GM12891 (cell line): ENCODE measurements at regions not wholly inside any gene's neighbourhood (a gene's known extent, or its start where the extent isn't known, plus 50 kb on each side); places are given as distances from the start of the nearest gene placed in this dataset.

ENCODE experiments used
- PAX5 ChIP-seq: IDR thresholded peaks from 2 replicates; pipeline ENCODE4 v1.6.1; 2011; ENCODE audit warnings: low read length, moderate library complexity, mild to moderate bottlenecking; ENCODE audit not compliant: insufficient read depth, severe bottlenecking
- POLR2A ChIP-seq: IDR thresholded peaks from 2 replicates; pipeline ENCODE4 v1.6.1; 2011; ENCODE audit warnings: low read depth, low read length, control low read depth
- POLR2AphosphoS5 ChIP-seq: IDR thresholded peaks from 2 replicates; pipeline ENCODE4 v1.6.1; 2011; ENCODE audit warnings: low read depth, low read length, control low read depth
- POU2F2 ChIP-seq: IDR thresholded peaks from 2 replicates; pipeline ENCODE4 v1.6.1; 2011; ENCODE audit warnings: low read depth, mild to moderate bottlenecking, control low read depth, low read length, moderate library complexity
- SPI1 ChIP-seq: IDR thresholded peaks from 2 replicates; pipeline ENCODE4 v1.6.1; 2011; ENCODE audit warnings: low read depth, low read length, control low read depth
- TAF1 ChIP-seq: IDR thresholded peaks from 2 replicates; pipeline ENCODE4 v1.6.1; 2011; ENCODE audit warnings: low read depth, low read length, control low read depth

- TF ChIP-seq POLR2A, result no peak
- no peak for TF ChIP-seq TAF1
- TF ChIP-seq POU2F2, result no peak
- no peak for TF ChIP-seq SPI1
- no peak for TF ChIP-seq POLR2AphosphoS5
- no peak for TF ChIP-seq PAX5
Observed at GRCh38 chr2:36296798-36297197, 58.8 kb upstream of the CRIM1 start.
